ENCODE measurements at regions not wholly inside any gene's neighbourhood (a gene's known extent, or its start where the extent isn't known, plus 50 kb on each side); places are given as distances from the start of the nearest gene placed in this dataset.
"Not testable (repeated sequence)": the region's sequence is repeated elsewhere in the genome, so short reads cannot be mapped to it uniquely, and the experiment has no call there.

DNA sequence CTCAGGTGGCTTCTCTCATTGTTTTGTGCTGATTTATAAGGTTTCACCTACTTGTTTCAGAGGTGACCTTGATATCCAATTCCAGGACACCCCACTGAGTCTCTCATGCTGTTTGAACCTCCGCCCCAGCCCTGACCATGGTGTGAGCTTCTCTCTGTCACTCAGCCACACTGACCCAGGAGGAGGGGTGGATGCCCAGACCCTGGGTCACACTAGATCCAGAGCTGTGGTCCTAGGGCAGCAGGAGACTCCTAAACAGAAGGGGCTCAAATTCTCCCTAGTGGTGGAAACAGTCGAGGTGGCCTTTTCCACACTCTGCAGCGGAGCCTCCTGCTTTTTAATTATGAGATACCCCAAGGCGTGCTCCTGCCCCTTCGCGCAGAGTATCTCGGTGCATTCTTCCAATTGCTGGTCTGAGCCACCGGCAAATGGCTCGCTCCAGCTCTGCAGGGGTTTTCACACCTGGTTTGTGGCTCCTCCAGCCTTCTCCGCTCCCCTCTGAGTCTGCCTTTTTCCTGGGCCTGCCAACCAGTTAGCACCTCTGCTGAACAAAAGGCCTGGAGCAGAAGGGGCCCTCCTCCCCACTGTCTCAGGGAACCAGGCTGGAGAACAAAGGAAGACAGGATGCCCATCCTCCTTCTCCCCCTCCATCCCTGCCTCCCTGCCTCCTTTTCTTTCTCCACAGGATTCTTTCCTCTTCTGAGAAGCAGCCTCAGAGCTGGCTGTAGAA, 147.3 kb upstream of the SPRED2 start:
- Histone ChIP-seq H3K27me3 (ENCODE audit: low read depth) (peaks cover 29% of the 10 kb centered on the region), H3K36me3 (no peaks in the 10 kb centered on the region), H3K4me3 (no peak overlapping the region), H3K9me3 (replicated peaks) (no peaks in the 10 kb centered on the region), H3K4me1 (peaks cover 8% of the 10 kb centered on the region), H3K27ac (replicated peaks) (no peak overlapping the region)
- no peak for DNase-seq
- TF ChIP-seq, protein P1, sequence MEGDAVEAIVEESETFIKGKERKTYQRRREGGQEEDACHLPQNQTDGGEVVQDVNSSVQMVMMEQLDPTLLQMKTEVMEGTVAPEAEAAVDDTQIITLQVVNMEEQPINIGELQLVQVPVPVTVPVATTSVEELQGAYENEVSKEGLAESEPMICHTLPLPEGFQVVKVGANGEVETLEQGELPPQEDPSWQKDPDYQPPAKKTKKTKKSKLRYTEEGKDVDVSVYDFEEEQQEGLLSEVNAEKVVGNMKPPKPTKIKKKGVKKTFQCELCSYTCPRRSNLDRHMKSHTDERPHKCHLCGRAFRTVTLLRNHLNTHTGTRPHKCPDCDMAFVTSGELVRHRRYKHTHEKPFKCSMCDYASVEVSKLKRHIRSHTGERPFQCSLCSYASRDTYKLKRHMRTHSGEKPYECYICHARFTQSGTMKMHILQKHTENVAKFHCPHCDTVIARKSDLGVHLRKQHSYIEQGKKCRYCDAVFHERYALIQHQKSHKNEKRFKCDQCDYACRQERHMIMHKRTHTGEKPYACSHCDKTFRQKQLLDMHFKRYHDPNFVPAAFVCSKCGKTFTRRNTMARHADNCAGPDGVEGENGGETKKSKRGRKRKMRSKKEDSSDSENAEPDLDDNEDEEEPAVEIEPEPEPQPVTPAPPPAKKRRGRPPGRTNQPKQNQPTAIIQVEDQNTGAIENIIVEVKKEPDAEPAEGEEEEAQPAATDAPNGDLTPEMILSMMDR (IDR thresholded peaks at IDR 0.05; ENCODE audit: borderline replicate concordance): no peak
- intact Hi-C loops (cut with micrococcal nuclease): no loop called here

DNA sequence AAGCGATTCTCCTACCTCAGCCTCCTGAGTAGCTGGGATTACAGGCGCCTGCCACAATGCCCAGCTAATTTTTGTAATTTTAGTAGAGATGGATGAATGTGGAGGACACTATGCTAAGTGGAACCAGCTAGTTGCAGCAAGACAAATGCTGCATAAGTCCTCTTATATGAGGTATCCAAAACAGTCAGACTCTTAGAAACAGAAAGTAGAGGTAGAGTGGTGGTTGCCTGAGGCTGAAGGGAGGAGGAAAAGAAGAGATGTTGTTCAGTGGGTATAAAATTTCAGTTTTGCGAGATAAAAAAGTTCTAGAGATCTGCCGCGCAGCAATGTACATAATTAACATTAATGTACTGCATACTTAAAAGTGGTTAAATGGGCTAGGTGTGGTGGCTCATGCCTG, 145.3 kb upstream of the SPRED2 start:
- no peak for DNase-seq
- Histone ChIP-seq H3K4me3 (no peak overlapping the region), H3K27ac (replicated peaks) (no peak overlapping the region), H3K27me3 (ENCODE audit: low read depth) (peaks cover 29% of the 10 kb centered on the region), H3K36me3 (no peaks in the 10 kb centered on the region), H3K9me3 (replicated peaks) (no peaks in the 10 kb centered on the region), H3K4me1 (peaks cover 12% of the 10 kb centered on the region)
- intact Hi-C loops (cut with micrococcal nuclease): no loop called here
- TF ChIP-seq, protein P1 (IDR thresholded peaks at IDR 0.05; ENCODE audit: borderline replicate concordance): no peak

DNA sequence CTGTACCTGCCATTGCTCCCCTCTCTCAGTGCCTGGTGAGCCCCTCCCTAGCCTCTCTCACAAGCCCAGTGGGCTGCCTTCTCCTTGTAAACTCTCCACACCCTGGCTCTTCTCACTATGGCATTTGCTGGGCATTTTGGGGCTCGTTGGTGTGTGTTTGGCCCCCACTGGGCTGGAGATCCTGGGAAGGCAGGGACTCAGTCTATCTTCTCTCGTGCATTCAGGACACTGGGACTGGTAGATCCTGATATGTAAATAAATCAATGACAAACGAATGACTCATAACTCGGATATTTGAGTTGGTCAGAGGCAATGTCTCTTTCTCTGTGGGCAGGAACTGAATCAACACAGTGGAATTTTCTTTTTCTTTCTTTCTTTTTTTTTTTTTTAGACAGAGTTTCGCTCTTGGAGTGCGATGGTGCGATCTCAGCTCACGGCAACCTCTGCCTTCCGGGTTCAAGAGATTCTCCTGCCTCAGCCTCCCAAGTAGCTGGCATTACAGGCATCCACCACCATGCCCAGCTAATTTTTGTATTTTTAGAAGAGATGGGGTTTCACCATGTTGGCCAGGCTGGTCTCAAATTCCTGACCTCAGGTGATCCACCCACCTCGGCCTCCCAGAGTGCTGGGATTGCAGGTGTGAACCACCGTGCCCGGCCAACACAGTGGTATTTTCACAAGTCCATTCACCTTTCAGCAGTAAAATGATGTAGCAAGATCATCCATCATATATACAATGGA, 144.6 kb upstream of the SPRED2 start:
- Histone ChIP-seq H3K27ac (replicated peaks) (no peak overlapping the region), H3K36me3 (no peaks in the 10 kb centered on the region), H3K4me3 (no peak overlapping the region), H3K27me3 (ENCODE audit: low read depth) (peaks cover 26% of the 10 kb centered on the region), H3K4me1 (peaks cover 12% of the 10 kb centered on the region), H3K9me3 (replicated peaks) (no peaks in the 10 kb centered on the region)
- intact Hi-C loops (cut with micrococcal nuclease): no loop called here
- no peak for DNase-seq
- TF ChIP-seq, protein P1 (IDR thresholded peaks at IDR 0.05; ENCODE audit: borderline replicate concordance): no peak

DNA sequence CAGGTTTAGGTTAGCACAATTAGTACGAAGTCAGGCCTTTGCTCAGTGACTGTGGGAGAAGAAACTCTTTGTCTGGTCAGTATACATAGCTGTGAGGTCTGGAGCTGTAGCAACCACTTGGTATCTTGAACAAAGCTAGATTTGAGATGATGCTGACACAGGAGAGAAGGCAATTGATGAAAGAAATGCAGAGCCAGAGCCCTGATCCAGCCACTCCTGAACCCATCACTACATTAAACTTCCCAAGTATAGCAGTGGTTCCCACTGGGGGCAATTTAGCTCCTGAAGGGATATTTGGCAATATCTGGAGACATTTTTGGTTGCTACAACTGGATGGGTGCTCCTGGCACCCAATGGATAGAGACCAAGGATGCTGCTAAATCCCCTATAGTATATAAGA, 143.9 kb upstream of the SPRED2 start:
- no peaks in the 10 kb centered on the region for H3K9me3 ChIP-seq (replicated peaks)
- DNase-seq: no peak
- intact Hi-C loops (cut with micrococcal nuclease): no loop called here
- no peak overlapping the region for H3K27ac ChIP-seq (replicated peaks)
- no peaks in the 10 kb centered on the region for H3K36me3 ChIP-seq
- peaks cover 18% of the 10 kb centered on the region for H3K27me3 ChIP-seq (ENCODE audit: low read depth)
- H3K4me1 ChIP-seq: peaks cover 12% of the 10 kb centered on the region
- TF ChIP-seq, protein P1 (IDR thresholded peaks at IDR 0.05; ENCODE audit: borderline replicate concordance): no peak
- H3K4me3 ChIP-seq: no peak overlapping the region

DNA sequence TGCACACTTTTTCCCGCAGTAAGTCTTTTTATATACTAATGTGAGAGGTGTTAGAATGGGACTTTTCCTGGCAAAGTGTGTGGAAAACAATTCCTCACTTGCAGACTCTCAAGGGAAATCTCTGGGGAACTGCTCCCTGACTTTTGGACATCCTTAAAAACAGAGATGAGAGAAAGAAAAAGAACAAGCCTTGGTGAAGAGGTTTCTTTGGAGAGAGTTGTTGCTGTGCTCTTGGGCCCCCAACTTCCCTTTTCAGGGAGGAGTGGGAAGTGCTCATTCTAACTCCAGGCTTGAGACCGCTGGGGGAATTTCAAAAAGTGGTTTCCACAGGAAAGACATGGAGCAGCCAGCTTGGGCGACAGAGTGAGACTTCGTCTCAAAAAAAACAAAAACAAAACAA, 142.6 kb upstream of the SPRED2 start:
- intact Hi-C loops (cut with micrococcal nuclease): no loop called here
- TF ChIP-seq, protein P1 (IDR thresholded peaks at IDR 0.05; ENCODE audit: borderline replicate concordance): no peak
- no peak overlapping the region for H3K4me3 ChIP-seq
- H3K27me3 ChIP-seq (ENCODE audit: low read depth): peaks cover 23% of the 10 kb centered on the region
- H3K27ac ChIP-seq (replicated peaks): peak overlapping the region; percentile 62
- H3K36me3 ChIP-seq: no peaks in the 10 kb centered on the region
- no peak for DNase-seq
- peaks cover 12% of the 10 kb centered on the region for H3K4me1 ChIP-seq
- H3K9me3 ChIP-seq (replicated peaks): no peaks in the 10 kb centered on the region

DNA sequence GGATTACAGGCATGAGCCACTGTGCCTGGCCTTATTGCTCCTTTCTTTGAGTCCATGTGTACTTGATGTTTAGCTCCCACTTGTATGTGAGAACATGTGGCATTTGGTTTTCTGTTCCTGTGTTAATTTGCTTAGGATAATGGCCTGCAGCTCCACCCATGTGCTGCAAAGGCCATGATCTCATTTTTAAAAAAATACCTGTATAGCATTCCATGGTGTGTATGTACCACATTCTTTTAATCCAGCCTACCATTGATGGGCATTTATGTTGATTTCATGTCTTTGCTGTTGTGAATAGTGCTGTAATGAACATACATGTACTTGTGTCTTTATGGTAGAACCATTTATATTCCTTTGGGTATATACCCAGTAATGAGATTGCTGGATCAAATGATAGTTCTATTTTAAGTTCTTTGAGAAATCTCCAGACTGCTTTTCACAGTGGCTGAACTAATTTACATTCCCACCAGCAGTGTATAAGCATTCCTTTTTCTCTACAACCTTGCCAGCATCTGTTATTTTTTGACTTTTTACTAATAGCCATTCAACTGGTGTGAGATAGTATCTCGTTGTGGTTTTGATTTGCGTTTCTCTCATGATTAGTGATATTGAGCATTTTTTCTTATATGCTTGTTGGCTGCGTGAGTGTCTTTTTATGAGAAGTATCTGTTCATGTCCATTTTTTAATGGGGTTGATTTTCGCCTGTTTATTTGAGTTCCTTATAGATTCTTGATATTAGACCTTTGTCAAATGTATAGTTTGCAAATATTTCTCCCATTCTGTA, 136.4 kb upstream of the SPRED2 start:
- H3K4me3 ChIP-seq; H3K9me3 ChIP-seq (replicated peaks); intact Hi-C loops (cut with micrococcal nuclease); DNase-seq; H3K36me3 ChIP-seq; H3K4me1 ChIP-seq; H3K27ac ChIP-seq (replicated peaks): not testable (repeated sequence)
- peaks cover 20% of the 10 kb centered on the region for H3K27me3 ChIP-seq (ENCODE audit: low read depth)
